ENCODE measurements at regions not wholly inside any gene's neighbourhood (a gene's known extent, or its start where the extent isn't known, plus 50 kb on each side); places are given as distances from the start of the nearest gene placed in this dataset.

DNA sequence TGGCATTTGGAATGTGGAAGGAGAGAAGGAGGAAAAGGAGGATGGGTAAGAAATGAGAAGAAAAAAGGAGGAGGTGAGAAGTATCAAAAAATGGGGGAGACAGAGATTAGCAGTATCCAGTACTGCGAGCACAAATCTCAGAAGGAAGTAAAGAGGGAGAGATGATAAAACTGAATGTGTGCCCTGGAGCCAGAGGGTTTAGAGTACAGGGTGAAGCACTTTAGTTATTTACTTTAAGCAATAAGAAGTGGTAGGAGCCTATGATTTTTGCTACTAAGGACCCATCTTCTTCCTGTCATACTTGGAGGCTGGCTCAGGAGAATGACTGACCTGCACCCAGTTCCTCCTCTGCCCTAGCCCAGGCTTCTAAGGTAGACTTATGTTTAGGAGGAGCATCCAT is 94.9 kb downstream of the ADRB2 start:
- TF ChIP-seq, protein P1, sequence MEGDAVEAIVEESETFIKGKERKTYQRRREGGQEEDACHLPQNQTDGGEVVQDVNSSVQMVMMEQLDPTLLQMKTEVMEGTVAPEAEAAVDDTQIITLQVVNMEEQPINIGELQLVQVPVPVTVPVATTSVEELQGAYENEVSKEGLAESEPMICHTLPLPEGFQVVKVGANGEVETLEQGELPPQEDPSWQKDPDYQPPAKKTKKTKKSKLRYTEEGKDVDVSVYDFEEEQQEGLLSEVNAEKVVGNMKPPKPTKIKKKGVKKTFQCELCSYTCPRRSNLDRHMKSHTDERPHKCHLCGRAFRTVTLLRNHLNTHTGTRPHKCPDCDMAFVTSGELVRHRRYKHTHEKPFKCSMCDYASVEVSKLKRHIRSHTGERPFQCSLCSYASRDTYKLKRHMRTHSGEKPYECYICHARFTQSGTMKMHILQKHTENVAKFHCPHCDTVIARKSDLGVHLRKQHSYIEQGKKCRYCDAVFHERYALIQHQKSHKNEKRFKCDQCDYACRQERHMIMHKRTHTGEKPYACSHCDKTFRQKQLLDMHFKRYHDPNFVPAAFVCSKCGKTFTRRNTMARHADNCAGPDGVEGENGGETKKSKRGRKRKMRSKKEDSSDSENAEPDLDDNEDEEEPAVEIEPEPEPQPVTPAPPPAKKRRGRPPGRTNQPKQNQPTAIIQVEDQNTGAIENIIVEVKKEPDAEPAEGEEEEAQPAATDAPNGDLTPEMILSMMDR (IDR thresholded peaks at IDR 0.05) = no peak
- no peak for TF ChIP-seq POLR2A (IDR thresholded peaks at IDR 0.05)

Data from right lobe of liver (tissue), 4 donors.